Glomerular visceral epithelial cell (primary cell): ENCODE measurements at regions not wholly inside any gene's neighbourhood (a gene's known extent, or its start where the extent isn't known, plus 50 kb on each side); places are given as distances from the start of the nearest gene placed in this dataset.
A peak's percentile ranks its signal among the peaks of the same experiment; 100 is the strongest.
"Not testable (repeated sequence)": the region's sequence is repeated elsewhere in the genome, so short reads cannot be mapped to it uniquely, and the experiment has no call there.

Experiments
- DNase-seq: peaks from one replicate; pipeline ENCODE4 v3.0.0-alpha.2; 2016; ENCODE audit errors: extremely low spot score

- DNase-seq, result no peak
These were observed 51.1 kb upstream of the CRY1 start for GRCh38 chr12:107144441-107144840.

DNA sequence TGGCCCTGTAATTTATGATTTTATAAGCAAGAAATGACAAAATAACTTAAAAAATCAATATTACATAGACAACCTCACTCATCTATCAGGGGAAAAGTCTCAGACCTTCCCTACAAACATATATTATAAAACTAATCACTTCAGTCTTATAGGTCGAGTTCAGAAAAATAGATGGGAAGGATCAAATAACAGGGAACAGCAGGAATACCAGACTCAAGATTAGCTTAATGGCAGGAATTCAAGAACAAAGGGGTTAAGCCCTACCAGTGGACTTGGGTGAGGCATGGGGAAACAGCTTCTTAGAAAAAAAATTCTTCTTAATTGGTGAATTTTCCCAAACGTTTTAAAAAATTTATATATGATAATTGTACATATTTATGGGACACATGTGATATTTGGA, 51.6 kb upstream of the CRY1 start:
- DNase-seq, result no peak

GRCh38 chr12:107145397-107145796, 52.0 kb upstream of the CRY1 start:
- DNase-seq, result peak; percentile 50

DNA sequence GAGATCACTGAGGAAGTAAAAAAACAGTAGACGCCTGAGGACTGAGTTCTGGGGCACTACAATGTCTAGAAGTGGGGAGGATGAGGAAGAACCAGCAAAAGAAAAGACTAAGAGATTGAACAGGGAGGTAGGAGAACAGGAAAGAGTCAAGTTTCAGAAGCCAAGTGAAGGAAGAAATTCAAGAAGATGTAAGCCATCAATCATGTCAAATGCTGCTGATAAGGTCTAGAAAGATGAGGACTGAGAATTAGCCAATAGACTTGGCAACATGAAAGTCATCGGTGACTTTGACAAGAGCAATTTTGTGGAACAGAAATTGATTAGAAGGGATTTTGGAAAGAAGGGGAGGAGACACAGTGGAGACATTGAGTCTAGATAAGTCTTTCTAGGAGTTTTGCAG, 54.8 kb upstream of the CRY1 start:
- no peak for DNase-seq

GRCh38 chr12:107152315-107152714, 59.0 kb upstream of the CRY1 start:
- DNase-seq, result no peak

- DNase-seq, result no peak
These were observed 66.1 kb upstream of the CRY1 start for GRCh38 chr12:107159384-107159900.

DNA sequence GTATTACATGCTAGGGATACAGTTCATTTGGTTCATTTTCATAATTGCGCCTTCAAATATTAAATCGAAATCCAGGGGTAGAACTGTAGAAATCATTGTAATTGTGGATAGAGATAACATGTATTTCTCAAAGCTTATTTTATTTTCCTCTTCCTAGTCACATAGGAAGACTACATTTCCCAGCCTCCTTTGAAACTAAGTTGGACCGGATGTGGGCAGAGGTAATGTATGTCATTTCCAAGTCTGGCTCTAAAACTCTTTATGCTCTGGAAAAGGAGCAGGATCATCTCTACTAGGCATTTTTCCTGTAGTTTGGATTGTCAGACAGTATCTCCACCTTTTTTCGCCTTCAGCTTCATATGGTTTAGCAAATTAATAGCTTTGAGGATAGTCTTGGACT, 70.1 kb upstream of the CRY1 start:
- no peak for DNase-seq

GRCh38 chr12:107164392-107164791, 71.0 kb upstream of the CRY1 start:
- no peak for DNase-seq

DNA sequence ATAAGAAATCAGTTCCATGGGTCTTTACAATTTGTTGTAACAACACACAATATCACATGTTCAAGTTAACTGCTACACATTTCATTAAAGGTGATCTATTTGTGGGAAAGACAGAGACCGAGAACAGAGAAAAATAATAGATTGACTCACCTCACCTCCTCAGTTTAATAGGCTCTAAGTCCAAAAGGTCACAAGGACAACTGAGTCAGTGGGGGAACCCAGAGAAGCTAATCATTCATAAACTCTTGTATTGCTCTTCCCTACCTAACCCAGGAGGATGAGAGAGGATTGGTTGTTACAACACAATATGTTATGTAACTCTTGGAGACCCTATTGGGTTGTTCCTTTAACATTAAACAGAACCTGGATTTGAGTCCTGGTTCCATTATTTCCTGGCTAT, 72.2 kb upstream of the CRY1 start:
- DNase-seq, result no peak

DNA sequence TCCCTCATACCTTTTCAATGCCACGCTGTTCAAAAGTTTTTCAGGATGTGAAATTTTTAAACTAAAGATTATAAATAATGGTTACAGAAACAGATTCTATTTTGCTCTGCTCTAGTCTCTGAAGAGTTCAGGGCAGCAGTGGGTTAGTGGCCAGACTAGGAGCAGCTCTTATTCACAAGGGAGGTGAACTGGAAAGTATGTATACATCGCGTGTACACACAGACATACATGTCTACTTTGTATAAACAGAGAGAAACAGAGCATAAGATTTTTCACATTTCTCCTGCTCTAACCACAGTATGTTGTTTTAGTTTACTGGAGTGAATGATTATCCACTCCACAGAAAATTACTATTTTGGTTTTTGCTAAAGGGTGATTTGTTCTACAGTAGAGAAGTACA, 74.4 kb upstream of the CRY1 start:
- peak; percentile 17 for DNase-seq

DNA sequence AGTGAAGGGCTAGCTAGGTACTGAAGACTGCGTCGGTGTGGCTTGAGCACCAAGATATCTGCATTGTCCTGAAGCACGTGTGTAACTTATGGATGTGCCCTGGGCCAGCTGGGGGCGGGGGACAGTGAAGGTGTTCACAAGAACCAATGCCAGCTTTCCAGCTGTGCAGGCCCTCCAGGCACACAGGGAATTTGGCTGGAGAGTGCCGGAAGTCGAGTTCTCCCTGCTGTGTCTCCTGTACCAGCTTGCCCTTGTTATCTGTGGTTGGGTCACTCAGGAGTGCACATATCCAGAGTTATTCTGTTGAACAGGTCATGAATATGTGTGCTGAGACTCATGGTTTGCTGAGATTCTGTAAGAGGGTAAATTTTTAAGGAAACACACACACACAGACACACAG, 75.9 kb upstream of the CRY1 start:
- DNase-seq, result no peak

GRCh38 chr12:107178776-107179175, 85.4 kb upstream of the CRY1 start:
- no peak for DNase-seq

DNA sequence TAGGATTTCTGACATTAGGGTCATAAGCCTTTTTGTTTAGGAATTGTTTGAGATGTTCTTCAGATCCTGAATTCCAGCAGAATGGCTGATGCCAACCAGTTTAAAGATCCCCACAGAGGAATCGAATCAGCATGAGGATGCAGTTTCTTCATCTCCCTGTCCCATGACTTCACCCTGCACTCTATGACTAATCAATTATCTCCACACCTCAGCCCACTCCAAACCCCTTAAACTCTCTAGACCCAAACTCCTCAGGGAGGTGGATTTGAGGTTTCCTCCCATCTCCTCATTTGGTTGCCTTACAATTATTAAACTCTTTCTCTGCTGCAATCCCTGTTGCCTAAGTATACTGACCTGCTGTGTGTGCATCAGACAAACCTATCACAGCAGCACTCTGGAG, 86.5 kb upstream of the CRY1 start:
- DNase-seq, result no peak

DNA sequence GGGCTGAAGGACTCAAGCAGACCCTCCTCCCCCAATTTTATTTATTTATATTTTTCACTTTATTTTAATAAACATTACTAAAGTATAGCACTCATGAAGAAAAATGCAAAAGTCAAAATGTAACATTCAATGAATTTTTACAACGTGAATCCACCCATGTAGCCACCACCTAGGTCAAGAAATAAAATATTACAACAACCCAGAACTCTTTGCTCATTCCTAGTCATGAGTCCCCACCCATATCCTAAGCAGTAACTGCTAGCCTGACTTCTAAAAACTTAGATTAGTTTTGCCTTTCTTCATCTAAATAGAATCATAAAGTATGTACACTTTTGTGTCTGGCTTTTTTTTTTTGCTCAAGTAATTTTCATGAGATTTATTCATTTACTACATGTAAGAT, 86.9 kb upstream of the CRY1 start:
- DNase-seq, result no peak

DNA sequence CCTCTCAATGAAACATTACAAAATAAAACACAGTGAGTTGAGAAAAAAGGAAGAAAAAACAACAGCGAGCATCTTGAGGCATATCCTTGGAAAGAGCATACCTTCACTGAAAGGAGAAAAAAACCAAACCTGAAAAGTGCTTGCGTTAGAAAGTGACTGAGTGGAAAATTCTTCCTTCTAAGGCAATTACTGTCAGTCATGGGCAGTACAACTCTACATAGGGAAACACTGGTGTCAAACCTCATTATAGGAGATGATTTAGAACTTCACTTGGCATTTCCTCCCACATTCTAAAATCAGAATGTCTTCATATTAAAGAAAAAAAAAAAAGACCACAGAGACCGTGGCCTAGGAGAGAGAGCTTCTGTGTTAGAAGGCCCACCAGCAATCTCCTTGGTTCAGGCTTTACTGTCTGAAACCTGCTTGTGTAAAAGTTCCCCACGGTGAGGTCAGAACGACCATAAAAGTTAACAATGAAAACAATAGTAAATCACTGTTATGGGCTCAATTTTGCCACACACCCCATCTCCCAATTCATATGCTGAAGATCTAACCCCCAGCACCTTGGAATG, 91.1 kb upstream of the CRY1 start:
- DNase-seq, result no peak

DNA sequence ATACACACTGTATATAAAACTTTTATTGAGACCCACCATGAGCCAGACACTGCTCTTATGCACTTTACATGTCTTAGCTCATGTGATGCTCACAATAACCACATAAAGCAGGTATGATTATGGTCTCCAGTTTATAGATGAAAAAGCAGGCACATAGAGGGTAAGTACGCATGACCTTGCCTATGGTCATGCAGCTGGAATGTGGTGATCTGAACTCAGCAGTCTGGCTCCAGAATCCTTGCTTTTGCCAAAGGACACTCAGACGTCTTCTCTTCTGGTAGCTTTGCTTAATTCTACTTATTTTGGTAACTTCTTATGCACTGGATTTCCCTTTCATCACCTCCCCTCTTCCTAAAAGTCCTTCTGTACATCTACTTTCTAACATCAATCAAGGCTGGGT, 103.3 kb upstream of the CRY1 start:
- DNase-seq, result peak; percentile 30

DNA sequence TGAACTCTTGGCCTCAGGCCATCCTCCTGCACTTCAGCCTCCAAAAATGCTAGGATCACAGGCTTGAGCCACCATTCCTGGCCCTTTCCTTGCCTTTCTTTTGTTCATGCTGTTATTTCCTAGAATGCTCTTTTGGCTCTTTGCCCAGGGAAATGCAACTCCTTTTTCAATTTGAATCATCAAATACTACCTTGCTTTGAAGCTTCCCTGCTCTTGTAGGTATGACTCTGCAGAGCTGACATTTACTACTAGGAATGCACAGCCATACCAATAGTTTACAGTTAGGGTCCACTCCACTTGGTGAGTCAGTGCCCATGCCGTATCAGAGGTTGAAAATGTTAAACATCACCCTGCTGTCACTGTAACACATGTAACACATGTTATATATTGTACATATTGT, 107.0 kb upstream of the CRY1 start:
- DNase-seq, result peak; percentile 72

DNA sequence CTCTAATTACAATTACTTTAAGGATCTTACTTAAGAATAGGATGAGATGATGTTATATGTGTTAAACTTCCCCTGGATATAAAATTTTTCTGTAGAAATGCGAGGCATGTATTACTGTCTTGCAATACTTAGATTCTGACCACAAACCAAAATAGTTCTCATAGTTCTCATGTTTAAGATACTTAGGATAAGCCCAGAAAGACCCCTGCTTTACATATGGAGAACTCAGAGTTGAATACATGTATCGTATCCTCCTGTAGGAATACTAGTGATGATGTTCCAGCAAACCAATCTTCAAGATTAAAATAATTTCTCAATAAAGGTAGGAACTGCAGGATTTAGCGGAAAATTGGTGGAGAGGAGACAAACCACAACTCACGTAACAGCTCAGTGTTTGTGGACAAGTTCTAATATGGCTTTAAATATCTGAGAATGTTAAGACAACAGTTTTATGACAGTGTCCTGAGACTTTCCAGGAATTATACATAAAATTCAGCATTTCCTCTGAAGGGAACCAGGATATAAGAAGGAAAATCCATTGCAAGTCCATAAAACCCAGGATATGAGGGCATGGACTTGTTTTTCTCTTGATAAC, 114.7 kb upstream of the CRY1 start:
- DNase-seq, result peak; percentile 46

GRCh38 chr12:107209700-107210099, 116.4 kb upstream of the CRY1 start:
- DNase-seq, result not testable (repeated sequence)

DNA sequence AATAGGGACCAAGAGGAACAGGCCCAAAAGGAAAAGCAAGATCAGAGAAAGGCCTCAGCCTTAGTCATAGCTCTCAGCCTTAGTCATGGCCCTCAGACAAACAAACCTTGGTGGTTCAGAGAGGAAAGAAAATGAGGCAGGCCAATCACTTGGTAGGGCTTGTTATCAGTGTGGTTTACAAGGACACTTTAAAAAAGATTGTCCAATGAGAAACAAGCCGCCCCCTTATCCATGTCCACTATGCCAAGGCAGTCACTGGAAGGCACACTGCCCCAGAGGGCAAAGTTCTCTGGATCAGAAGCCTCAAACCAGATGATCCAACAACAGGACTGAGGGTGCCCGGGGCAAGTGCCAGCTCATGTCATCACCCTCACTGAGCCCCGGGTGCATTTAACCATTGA, 121.0 kb upstream of the CRY1 start:
- DNase-seq, result peak; percentile 39

- DNase-seq, result not testable (repeated sequence)
These were observed 123.1 kb upstream of the CRY1 start for GRCh38 chr12:107216411-107216810.

DNA sequence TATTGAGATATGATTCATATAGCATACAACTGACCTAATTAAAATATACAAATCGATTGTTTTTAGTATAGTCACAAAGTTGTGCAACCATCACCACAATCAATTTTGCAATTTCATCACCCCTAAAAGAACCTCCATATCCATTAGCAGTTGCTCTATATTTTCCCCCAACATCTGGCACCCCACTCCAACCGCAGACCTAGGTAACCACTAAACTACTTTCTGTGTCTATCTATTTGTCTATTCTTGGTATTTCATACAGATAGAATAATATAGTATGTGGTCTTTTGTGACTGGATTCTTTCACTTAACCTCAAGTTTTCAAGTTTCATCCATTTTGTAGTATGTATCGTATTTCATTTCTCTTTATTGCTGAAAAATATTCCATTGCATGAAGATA, 126.0 kb upstream of the CRY1 start:
- DNase-seq, result no peak

GRCh38 chr12:107221913-107222312, 128.6 kb upstream of the CRY1 start:
- no peak for DNase-seq

DNA sequence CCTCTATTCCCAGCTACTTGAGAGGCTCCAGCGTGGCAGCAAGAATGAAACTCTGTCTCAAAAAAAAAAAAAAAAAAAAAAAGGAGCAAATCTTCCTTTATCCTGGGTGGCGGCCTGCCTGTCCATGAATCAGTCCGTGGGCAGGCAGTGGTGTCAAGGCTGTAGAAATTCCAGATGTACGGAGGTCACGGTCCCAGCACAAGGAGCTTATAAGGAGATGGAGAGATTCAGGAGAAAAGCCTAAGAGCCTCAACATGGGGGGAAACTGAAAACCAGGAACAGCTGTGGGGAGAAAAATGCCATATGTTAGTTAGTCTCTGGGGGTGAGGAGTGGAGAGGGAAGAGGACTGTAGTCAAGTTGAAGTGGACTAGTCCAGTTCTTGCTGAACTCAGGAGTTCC, 130.5 kb upstream of the CRY1 start:
- DNase-seq, result peak; percentile 20
